OCI-LY1 (cell line): ENCODE measurements at regions not wholly inside any gene's neighbourhood (a gene's known extent, or its start where the extent isn't known, plus 50 kb on each side); places are given as distances from the start of the nearest gene placed in this dataset.
"Not testable (repeated sequence)": the region's sequence is repeated elsewhere in the genome, so short reads cannot be mapped to it uniquely, and the experiment has no call there.

Experiments
- H2AFZ ChIP-seq: fragments of 200-600 bp; sonication (generic), shearing (Covaris generic); 2 replicates; pipeline ENCODE4 v1.6.0; 2014; ENCODE audit warnings: antibody characterized with exemption, mild to moderate bottlenecking, low read length
- H3F3A ChIP-seq: fragments of 200-600 bp; sonication (generic), shearing (Covaris generic); 2 replicates; pipeline ENCODE4 v1.6.0; 2014; ENCODE audit warnings: mild to moderate bottlenecking, antibody characterized with exemption, low read length, moderate library complexity; ENCODE audit not compliant: insufficient read depth
- H3K27ac ChIP-seq: fragments of 200-600 bp; sonication (generic); 2 replicates; pipeline ENCODE4 v1.5.1; 2014; ENCODE audit warnings: low read length, mixed run types, mild to moderate bottlenecking, low read depth; ENCODE audit not compliant: poor library complexity, severe bottlenecking
- H3K27me3 ChIP-seq: fragments of 200-600 bp; sonication (generic); 2 replicates; pipeline ENCODE4 v1.6.0; 2014; ENCODE audit warnings: antibody characterized with exemption, mild to moderate bottlenecking, low read length, moderate library complexity; ENCODE audit not compliant: insufficient read depth
- H3K36me3 ChIP-seq: fragments of 200-600 bp; sonication (generic); 2 replicates; pipeline ENCODE4 v1.6.1; 2014; ENCODE audit warnings: mild to moderate bottlenecking, antibody characterized with exemption, low read length, moderate library complexity, mixed read lengths; ENCODE audit not compliant: insufficient read depth
- H3K4me1 ChIP-seq: fragments of 200-600 bp; sonication (generic); 2 replicates; pipeline ENCODE4 v1.5.1; 2014; ENCODE audit warnings: mild to moderate bottlenecking, low read length, moderate library complexity; ENCODE audit not compliant: insufficient read depth, severe bottlenecking
- H3K4me2 ChIP-seq: fragments of 200-600 bp; sonication (generic), shearing (Covaris generic); 2 replicates; pipeline ENCODE4 v1.6.1; 2014; ENCODE audit warnings: low read length
- H3K4me3 ChIP-seq: fragments of 200-600 bp; sonication (generic); 2 replicates; pipeline ENCODE4 v1.5.1; 2014; ENCODE audit warnings: low read length, low read depth, mild to moderate bottlenecking, mixed read lengths; ENCODE audit not compliant: poor library complexity, severe bottlenecking
- H3K79me2 ChIP-seq: fragments of 200-600 bp; shearing (Covaris generic); 2 replicates; pipeline ENCODE4 v1.6.1; 2016; ENCODE audit warnings: mixed run types, low read length, mixed read lengths; ENCODE audit not compliant: insufficient read depth
- H3K9ac ChIP-seq: fragments of 200-600 bp; sonication (generic), shearing (Covaris generic); 2 replicates; pipeline ENCODE4 v1.6.1; 2014; ENCODE audit warnings: mild to moderate bottlenecking, low read length, mixed read lengths
- H3K9me2 ChIP-seq: fragments of 200-600 bp; sonication (generic), shearing (Covaris generic); 2 replicates; pipeline ENCODE4 v1.6.1; 2014; ENCODE audit warnings: low read depth, mild to moderate bottlenecking, low read length, mixed read lengths
- H3K9me3 ChIP-seq: fragments of 200-600 bp; shearing (Covaris generic); 2 replicates; pipeline ENCODE4 v1.6.1; 2014; ENCODE audit warnings: low read length, mixed read lengths
- H4K20me1 ChIP-seq: fragments of 200-600 bp; sonication (generic), shearing (Covaris generic); 2 replicates; pipeline ENCODE4 v1.6.0; 2016; ENCODE audit warnings: mild to moderate bottlenecking, low read length; ENCODE audit not compliant: insufficient read depth
- EZH2 ChIP-seq: fragments of 200-600 bp; sonication (generic), shearing (Covaris generic); IDR thresholded peaks from 2 replicates; pipeline ENCODE4 v1.8.0; 2017; ENCODE audit warnings: borderline replicate concordance, mixed run types, mild to moderate bottlenecking, antibody characterized with exemption, low read length, moderate library complexity, mixed read lengths
- TF ChIP-seq, protein P1 (sequence below): fragments of 200-600 bp; sonication (generic), shearing (Covaris generic); IDR thresholded peaks from 2 replicates; pipeline ENCODE4 v1.5.1; 2017; ENCODE audit warnings: mild to moderate bottlenecking, antibody characterized with exemption, low read length, moderate library complexity, mixed read lengths

DNA sequence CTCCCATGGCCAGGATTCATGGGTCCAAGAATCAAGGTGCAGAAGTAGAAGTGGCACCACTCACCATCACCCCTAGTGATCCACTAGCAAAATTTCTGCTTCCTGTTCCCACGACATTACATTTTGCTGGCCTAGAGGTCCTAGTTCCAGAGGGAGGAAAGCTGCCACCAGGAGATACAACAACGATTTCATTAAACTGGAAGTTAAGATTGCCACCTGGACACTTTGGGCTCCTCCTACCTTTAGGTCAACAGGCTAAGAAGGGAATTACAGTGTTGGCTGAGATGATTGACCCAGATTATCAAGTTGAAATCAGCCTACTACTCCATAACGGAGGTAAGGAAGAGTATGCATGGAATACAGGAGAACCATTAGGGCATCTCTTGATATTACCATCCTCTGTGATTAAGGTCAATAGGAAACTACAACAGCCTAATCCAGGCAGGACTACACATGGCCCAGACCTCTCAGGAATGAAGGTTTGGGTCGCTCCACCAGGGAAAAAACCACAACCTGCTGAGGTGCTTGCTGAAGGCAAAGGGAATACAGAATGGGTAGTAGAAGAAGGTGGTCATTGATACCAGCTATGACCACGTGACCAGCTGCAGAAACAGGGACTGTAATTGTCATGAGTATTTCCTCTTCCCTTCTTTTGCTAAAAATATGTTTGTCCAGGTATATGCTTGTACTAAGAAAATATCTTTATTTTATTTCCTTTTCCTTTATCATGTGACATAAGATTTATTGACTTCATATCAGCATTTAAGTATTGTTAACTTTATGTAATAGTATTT is 208.3 kb upstream of the HES1 start:
- H3K27ac ChIP-seq, H3K79me2 ChIP-seq, H4K20me1 ChIP-seq, H3K4me1 ChIP-seq, H3K4me3 ChIP-seq, H3K9ac ChIP-seq, H3K4me2 ChIP-seq, H2AFZ ChIP-seq, H3K9me2 ChIP-seq, H3K9me3 ChIP-seq, H3K36me3 ChIP-seq, H3K27me3 ChIP-seq, H3F3A ChIP-seq: not testable (repeated sequence)

DNA sequence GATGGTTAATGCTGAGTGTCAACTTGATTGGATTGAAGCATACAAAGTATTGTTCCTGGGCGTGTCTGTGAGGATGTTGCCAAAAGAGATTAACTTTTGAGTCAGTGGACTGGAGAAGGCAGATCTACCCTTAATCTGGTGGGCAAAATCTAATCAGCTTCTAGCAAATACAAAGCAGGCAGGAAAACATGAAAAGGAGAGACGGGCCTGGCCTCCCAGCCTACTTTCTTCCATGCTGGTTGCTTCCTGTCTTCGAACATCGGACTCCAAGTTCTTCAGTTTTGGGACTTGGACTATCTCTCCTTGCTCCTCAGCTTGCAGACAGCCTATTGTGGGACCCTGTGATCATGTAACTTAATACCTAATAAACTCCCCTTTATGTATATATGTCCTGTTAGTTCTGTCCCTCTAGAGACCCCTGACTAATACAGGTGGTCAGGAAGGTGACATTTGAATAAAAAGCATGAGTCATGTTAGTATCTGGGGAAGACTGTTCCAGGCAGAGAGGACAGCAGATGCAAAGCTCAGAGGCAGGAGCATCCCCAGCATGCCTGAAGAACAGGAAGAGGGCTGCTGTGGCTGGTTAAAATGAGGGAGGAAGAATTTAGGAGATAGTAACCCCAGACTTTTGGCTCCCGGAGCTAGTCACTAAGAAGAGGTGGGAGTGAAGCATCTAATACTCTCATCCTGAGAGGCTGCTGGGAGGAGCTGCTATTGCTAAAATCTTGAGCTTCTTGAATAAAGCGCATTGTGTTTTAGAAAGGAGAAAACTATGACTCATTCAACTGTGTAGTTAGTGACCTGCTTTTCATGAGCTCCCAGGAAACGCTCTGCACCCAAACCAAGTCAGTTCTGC is 207.4 kb upstream of the HES1 start:
- TF ChIP-seq EZH2, result no peak
- TF ChIP-seq, protein P1, sequence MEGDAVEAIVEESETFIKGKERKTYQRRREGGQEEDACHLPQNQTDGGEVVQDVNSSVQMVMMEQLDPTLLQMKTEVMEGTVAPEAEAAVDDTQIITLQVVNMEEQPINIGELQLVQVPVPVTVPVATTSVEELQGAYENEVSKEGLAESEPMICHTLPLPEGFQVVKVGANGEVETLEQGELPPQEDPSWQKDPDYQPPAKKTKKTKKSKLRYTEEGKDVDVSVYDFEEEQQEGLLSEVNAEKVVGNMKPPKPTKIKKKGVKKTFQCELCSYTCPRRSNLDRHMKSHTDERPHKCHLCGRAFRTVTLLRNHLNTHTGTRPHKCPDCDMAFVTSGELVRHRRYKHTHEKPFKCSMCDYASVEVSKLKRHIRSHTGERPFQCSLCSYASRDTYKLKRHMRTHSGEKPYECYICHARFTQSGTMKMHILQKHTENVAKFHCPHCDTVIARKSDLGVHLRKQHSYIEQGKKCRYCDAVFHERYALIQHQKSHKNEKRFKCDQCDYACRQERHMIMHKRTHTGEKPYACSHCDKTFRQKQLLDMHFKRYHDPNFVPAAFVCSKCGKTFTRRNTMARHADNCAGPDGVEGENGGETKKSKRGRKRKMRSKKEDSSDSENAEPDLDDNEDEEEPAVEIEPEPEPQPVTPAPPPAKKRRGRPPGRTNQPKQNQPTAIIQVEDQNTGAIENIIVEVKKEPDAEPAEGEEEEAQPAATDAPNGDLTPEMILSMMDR, result no peak
- Histone ChIP-seq H3K9me3 (no peaks in the 10 kb centered on the region), H3K79me2 (no peaks in the 10 kb centered on the region), H3K36me3 (no peaks in the 10 kb centered on the region), H2AFZ (no peak overlapping the region), H3K9ac (no peak overlapping the region), H3K4me3 (no peak overlapping the region), H3K4me1 (no peaks in the 10 kb centered on the region), H3K27ac (no peak overlapping the region), H4K20me1 (no peaks in the 10 kb centered on the region), H3F3A (no peaks in the 10 kb centered on the region), H3K27me3 (0 out of 2 replicates have a peak, but pooled peaks cover 8% of the 10 kb centered on the region), H3K9me2 (no peaks in the 10 kb centered on the region), H3K4me2 (no peak overlapping the region)

DNA sequence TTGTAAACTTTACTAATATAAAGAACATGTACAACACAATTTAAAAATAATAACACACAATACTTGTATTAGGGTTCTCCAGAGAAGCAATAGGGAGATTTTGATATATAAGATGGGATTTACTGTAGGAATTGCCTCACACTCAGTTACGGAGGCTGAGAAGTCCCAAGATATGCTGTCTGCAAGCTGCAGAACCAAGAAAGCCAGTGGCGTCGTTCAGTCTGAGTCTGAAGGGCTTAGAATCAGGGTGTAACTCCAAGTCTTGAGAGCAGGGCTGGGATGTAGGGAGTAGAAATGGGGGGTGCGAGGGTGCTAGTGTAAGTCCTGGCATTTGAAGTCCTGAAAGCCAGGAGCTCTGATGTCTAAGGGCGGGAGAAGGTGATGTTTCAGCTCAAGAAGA is 206.6 kb upstream of the HES1 start:
- Histone ChIP-seq H3K36me3 (no peaks in the 10 kb centered on the region), H3K79me2 (no peaks in the 10 kb centered on the region), H3K4me3 (no peak overlapping the region), H3K4me1 (no peaks in the 10 kb centered on the region), H3K9ac (no peak overlapping the region), H3F3A (no peaks in the 10 kb centered on the region), H3K9me2 (no peaks in the 10 kb centered on the region), H3K27me3 (0 out of 2 replicates have a peak, but pooled peaks cover 8% of the 10 kb centered on the region), H2AFZ (no peak overlapping the region), H3K9me3 (no peaks in the 10 kb centered on the region), H3K4me2 (no peak overlapping the region), H4K20me1 (no peaks in the 10 kb centered on the region), H3K27ac (no peak overlapping the region)
- TF ChIP-seq EZH2, result no peak

DNA sequence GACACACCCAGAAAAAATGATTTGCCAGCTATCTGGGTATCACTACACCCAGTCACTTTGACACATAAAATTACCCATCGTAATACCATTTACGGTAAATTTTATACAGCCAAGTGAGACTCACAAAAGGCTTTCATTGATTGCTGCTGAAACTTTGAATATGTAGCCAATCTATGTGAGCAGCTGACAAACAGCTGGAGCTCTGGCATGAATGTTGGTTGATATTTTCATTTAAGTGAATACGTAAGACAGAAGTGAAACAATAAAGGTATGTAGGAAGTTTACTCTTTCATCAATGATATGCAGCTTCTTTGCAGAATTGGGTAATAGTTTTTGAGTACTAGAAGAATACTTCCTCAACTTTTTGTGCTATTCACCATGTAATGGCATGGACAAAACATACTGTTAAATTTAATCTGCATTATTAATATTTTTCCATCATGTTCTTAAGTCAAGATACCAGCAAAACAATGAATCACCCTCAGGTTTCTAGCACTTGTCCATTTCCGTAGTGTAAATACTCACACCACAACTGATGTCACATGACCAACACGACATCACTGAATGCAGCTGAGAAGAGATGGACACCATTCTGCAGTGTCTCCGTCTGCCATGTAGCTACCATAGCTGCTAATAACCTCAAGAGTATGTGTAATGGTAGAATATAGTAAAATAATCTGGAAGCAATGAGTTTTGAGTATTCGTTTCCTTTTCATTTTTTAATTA is 205.9 kb upstream of the HES1 start:
- no peaks in the 10 kb centered on the region for H3K9me3 ChIP-seq
- no peak for TF ChIP-seq EZH2
- TF ChIP-seq, protein P1, result no peak
- H2AFZ ChIP-seq, result no peak overlapping the region
- H3K4me3 ChIP-seq, result no peak overlapping the region
- H3K9me2 ChIP-seq, result no peaks in the 10 kb centered on the region
- no peaks in the 10 kb centered on the region for H3F3A ChIP-seq
- H3K4me1 ChIP-seq, result no peaks in the 10 kb centered on the region
- H3K36me3 ChIP-seq, result no peaks in the 10 kb centered on the region
- H4K20me1 ChIP-seq, result no peaks in the 10 kb centered on the region
- 0 out of 2 replicates have a peak, but pooled peaks cover 8% of the 10 kb centered on the region for H3K27me3 ChIP-seq
- no peak overlapping the region for H3K9ac ChIP-seq
- H3K27ac ChIP-seq, result no peak overlapping the region
- H3K79me2 ChIP-seq, result no peaks in the 10 kb centered on the region
- no peak overlapping the region for H3K4me2 ChIP-seq
